Fibroblast of lung (primary cell): ENCODE measurements at regions not wholly inside any gene's neighbourhood (a gene's known extent, or its start where the extent isn't known, plus 50 kb on each side); places are given as distances from the start of the nearest gene placed in this dataset.

Experiments
- CTCF ChIP-seq, 2 donors: IDR thresholded peaks in 1 of 2; conservative IDR thresholded peaks in 1 of 2; 1 replicate in 1 of 2; 2 replicates in 1 of 2; pipeline ENCODE4 v1.5.1; 2011 to 2012; ENCODE audit warnings: low read length in 2 of 2, control low read depth in 1 of 2, inconsistent platforms in 1 of 2, low read depth in 1 of 2, mild to moderate bottlenecking in 1 of 2
- EZH2 ChIP-seq: IDR thresholded peaks from 2 replicates; pipeline ENCODE4 v1.5.1; 2012; ENCODE audit warnings: low read length, control low read depth, mild to moderate bottlenecking; ENCODE audit errors: missing control alignments

DNA sequence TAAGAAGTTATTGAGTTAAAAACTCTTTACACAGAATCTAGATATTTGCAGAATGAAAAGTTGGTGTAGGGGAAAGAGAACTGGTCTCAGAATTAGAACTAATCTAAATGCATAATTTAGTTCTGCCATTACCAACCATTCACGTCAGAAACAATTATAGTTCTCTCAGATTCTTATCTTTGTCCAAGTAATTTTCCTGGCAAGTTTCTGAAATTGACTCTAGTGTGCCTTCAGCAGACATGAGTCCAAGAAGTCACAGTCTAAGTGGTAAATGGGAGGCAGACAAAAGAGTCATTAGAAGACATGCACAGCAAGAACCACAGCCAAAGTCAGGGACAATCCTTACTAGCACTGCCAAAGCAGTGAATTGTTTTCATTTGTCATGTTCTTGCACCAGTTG is 1870.1 kb downstream of the LRRC4C start:
- TF ChIP-seq EZH2 (no peak), CTCF (conservative IDR thresholded peaks at IDR 0.05 in 1 of 2, IDR thresholded peaks at IDR 0.05 in 1 of 2; ENCODE audit: low read depth in 1 of 2, low read length in 2 of 2) (no peak)
